ENCODE measurements at regions not wholly inside any gene's neighbourhood (a gene's known extent, or its start where the extent isn't known, plus 50 kb on each side); places are given as distances from the start of the nearest gene placed in this dataset.

DNA sequence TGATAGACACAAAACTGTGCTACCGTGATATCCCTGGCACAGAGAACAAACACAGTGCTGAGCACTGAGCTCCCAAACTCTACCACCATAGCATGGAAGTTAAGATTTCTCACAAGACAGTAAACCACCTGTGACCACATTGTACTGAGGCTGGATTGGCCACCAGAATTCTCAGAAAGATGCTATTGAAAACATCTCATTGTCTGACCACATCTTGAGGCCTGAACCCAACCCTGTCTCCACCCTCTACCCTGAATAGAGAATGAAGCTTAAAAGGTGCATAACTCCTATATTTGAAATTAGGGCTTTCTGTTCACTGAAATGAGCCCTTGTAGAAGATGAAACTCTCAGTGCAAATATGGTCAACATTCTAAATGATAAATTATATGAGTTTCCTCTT lies 281.3 kb upstream of the NPAP1 start:
- no peak for TF ChIP-seq CTCF (tag by site-specific recombination; IDR thresholded peaks at IDR 0.05)
- no peak for TF ChIP-seq ZNF24 (tag by site-specific recombination; IDR thresholded peaks at IDR 0.05)
- TF ChIP-seq ZSCAN30 (tag by site-specific recombination; IDR thresholded peaks at IDR 0.05): no peak
- no peak for TF ChIP-seq ZNF354C (tag by site-specific recombination; IDR thresholded peaks at IDR 0.05; ENCODE audit: borderline replicate concordance, low read depth)
- no peak for TF ChIP-seq ZNF639 (tag by site-specific recombination; IDR thresholded peaks at IDR 0.05)
- TF ChIP-seq, protein P1, sequence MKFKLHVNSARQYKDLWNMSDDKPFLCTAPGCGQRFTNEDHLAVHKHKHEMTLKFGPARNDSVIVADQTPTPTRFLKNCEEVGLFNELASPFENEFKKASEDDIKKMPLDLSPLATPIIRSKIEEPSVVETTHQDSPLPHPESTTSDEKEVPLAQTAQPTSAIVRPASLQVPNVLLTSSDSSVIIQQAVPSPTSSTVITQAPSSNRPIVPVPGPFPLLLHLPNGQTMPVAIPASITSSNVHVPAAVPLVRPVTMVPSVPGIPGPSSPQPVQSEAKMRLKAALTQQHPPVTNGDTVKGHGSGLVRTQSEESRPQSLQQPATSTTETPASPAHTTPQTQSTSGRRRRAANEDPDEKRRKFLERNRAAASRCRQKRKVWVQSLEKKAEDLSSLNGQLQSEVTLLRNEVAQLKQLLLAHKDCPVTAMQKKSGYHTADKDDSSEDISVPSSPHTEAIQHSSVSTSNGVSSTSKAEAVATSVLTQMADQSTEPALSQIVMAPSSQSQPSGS (tag by site-specific recombination; IDR thresholded peaks at IDR 0.05; ENCODE audit: low read depth): no peak
- TF ChIP-seq ZNF768 (tag by site-specific recombination; IDR thresholded peaks at IDR 0.05): no peak
- TF ChIP-seq ZNF138 (tag by site-specific recombination; IDR thresholded peaks at IDR 0.05; ENCODE audit: borderline replicate concordance): no peak
- TF ChIP-seq ZNF585B (tag by site-specific recombination; IDR thresholded peaks at IDR 0.05): no peak
- no peak for TF ChIP-seq ZNF704 (tag by site-specific recombination; IDR thresholded peaks at IDR 0.05)

Data from HEK293 (cell line).